H1 (cell line): ENCODE measurements at regions not wholly inside any gene's neighbourhood (a gene's known extent, or its start where the extent isn't known, plus 50 kb on each side); places are given as distances from the start of the nearest gene placed in this dataset.

ENCODE experiments used
- CTCF ChIA-PET: fragments of 300-600 bp; sonication (Branson Sonifier 250); formaldehyde crosslinking; loops from one replicate; lab custom pipeline; 2021; ENCODE audit not compliant: partially characterized antibody; lab: Charles Lee
- POLR2A ChIA-PET: fragments of 300-600 bp; sonication (Branson Sonifier 250); formaldehyde crosslinking; loops from one replicate; lab custom pipeline; 2021; ENCODE audit warnings: inconsistent platforms; ENCODE audit not compliant: partially characterized antibody; lab: Charles Lee
- DNase-seq, 2 experiments: peaks; one replicate each; pipeline versions ENCODE4 v3.0.0 to v3.0.0-alpha.2; 2010 to 2022; ENCODE audit warnings: low spot score in 2 of 2, low read depth in 1 of 2, mixed read lengths in 1 of 2
- FAIRE-seq: peaks from 2 replicates; lab custom pipeline; 2011; peaks lifted over from hg19 to GRCh38; lab: Jason Lieb, UNC
- H2AFZ ChIP-seq: 2 replicates; pipeline ENCODE4 v1.8.1; 2012; ENCODE audit warnings: low read length, inconsistent platforms
- H2AK5ac ChIP-seq: 2 replicates; pipeline ENCODE4 v1.6.1; 2013; ENCODE audit warnings: low read depth, low read length
- H2BK120ac ChIP-seq: replicated peaks from 2 replicates; pipeline ENCODE3; 2013; ENCODE audit warnings: low read depth, low read length, inconsistent platforms
- H2BK12ac ChIP-seq: 2 replicates; pipeline ENCODE4 v1.6.1; 2013; ENCODE audit warnings: low read depth, low read length
- H2BK15ac ChIP-seq: 2 replicates; pipeline ENCODE4 v1.6.1; 2013; ENCODE audit warnings: low read length
- H2BK20ac ChIP-seq: 2 replicates; pipeline ENCODE4 v1.6.1; 2013; ENCODE audit warnings: low read length
- H2BK5ac ChIP-seq: 2 replicates; pipeline ENCODE4 v1.6.1; 2013; ENCODE audit warnings: low read depth, low read length
- H3K14ac ChIP-seq: 2 replicates; pipeline ENCODE4 v1.6.1; 2013; ENCODE audit warnings: inconsistent platforms; ENCODE audit not compliant: insufficient read length
- H3K18ac ChIP-seq: 2 replicates; pipeline ENCODE4 v1.6.1; 2013; ENCODE audit warnings: low read length; ENCODE audit errors: extremely low read depth
- H3K23ac ChIP-seq: 2 replicates; pipeline ENCODE4 v1.6.1; 2013; ENCODE audit warnings: inconsistent platforms; ENCODE audit not compliant: insufficient read length
- H3K23me2 ChIP-seq: 2 replicates; pipeline ENCODE4 v1.6.1; 2013; ENCODE audit warnings: low read depth, low read length
- H3K27ac ChIP-seq: 2 replicates; pipeline ENCODE4 v1.6.1; 2011; ENCODE audit warnings: low read depth, low read length, inconsistent platforms
- H3K27me3 ChIP-seq, 4 experiments: replicated peaks in 1 of 4; 1 replicate in 1 of 4; 2 replicates in 3 of 4; pipeline versions ENCODE4 v1.6.1 to v1.8.1; 2011 to 2013; ENCODE audit warnings: low read length in 3 of 4, mild to moderate bottlenecking in 3 of 4, inconsistent platforms in 2 of 4, mixed read lengths in 2 of 4, moderate library complexity in 1 of 4; ENCODE audit not compliant: control insufficient read depth in 3 of 4, insufficient read depth in 3 of 4; ENCODE audit errors: extremely low read depth in 1 of 4
- H3K36me3 ChIP-seq, 4 experiments: 2 replicates each; pipeline versions ENCODE4 v1.6.1 to v1.8.1; 2011 to 2013; ENCODE audit warnings: mild to moderate bottlenecking in 4 of 4, low read length in 3 of 4, moderate library complexity in 2 of 4, control low read depth in 1 of 4, inconsistent platforms in 1 of 4; ENCODE audit not compliant: insufficient read depth in 4 of 4, control insufficient read depth in 2 of 4
- H3K4ac ChIP-seq: replicated peaks from 2 replicates; pipeline ENCODE3; 2013; ENCODE audit warnings: low read length, low read depth, mixed read lengths, inconsistent platforms; ENCODE audit not compliant: insufficient read length
- H3K4me1 ChIP-seq, 4 experiments: replicated peaks in 1 of 4; 1 replicate in 1 of 4; 2 replicates in 3 of 4; pipeline versions ENCODE4 v1.6.1 to v1.8.1; 2011 to 2013; ENCODE audit warnings: low read length in 3 of 4, inconsistent platforms in 2 of 4, mixed read lengths in 1 of 4; ENCODE audit not compliant: insufficient read depth in 4 of 4, control insufficient read depth in 3 of 4
- H3K4me2 ChIP-seq, 2 experiments: 2 replicates each; pipeline versions ENCODE4 v1.6.1 to v1.8.1; 2011 to 2013; ENCODE audit warnings: low read depth in 2 of 2, low read length in 2 of 2, control low read depth in 1 of 2, inconsistent platforms in 1 of 2, mild to moderate bottlenecking in 1 of 2; ENCODE audit not compliant: insufficient read depth in 1 of 2
- H3K4me3 ChIP-seq, 4 experiments: fragments of 200-600, 300-600 bp in 1 of 4; sonication (generic), shearing (Covaris generic), sonication (Bioruptor Twin) in 1 of 4; 2 replicates each; pipeline versions ENCODE4 v1.5.1 to v1.8.1; 2011 to 2016; ENCODE audit warnings: low read length in 4 of 4, low read depth in 3 of 4, control low read depth in 2 of 4, inconsistent platforms in 2 of 4, mild to moderate bottlenecking in 2 of 4, mixed read lengths in 1 of 4, moderate library complexity in 1 of 4; ENCODE audit not compliant: insufficient read depth in 2 of 4; ENCODE audit errors: extremely low read depth in 1 of 4
- H3K56ac ChIP-seq: replicated peaks from 2 replicates; pipeline ENCODE3; 2013; ENCODE audit warnings: low read depth, mild to moderate bottlenecking, mixed read lengths, low read length, inconsistent platforms; ENCODE audit not compliant: insufficient read length
- H3K79me1 ChIP-seq: 2 replicates; pipeline ENCODE4 v1.6.1; 2013; ENCODE audit warnings: low read depth, low read length, control low read depth
- H3K79me2 ChIP-seq, 2 experiments: 2 replicates each; pipeline versions ENCODE4 v1.6.1 to v1.8.1; 2012 to 2013; ENCODE audit warnings: low read length in 2 of 2, mild to moderate bottlenecking in 2 of 2, inconsistent platforms in 1 of 2; ENCODE audit not compliant: insufficient read depth in 2 of 2, control insufficient read depth in 1 of 2
- H3K9ac ChIP-seq, 4 experiments: replicated peaks in 1 of 4; 1 replicate in 1 of 4; 2 replicates in 3 of 4; pipeline versions ENCODE4 v1.6.1 to v1.8.1; 2011 to 2013; ENCODE audit warnings: low read depth in 3 of 4, low read length in 3 of 4, control low read depth in 2 of 4, mild to moderate bottlenecking in 2 of 4, moderate library complexity in 2 of 4, inconsistent platforms in 1 of 4; ENCODE audit errors: extremely low read depth in 1 of 4
- H3K9me3 ChIP-seq, 2 experiments: 2 replicates each; pipeline versions ENCODE4 v1.6.1 to v1.8.1; 2012 to 2013; ENCODE audit warnings: mild to moderate bottlenecking in 2 of 2, moderate library complexity in 2 of 2, control low read depth in 1 of 2, inconsistent platforms in 1 of 2, low read depth in 1 of 2, low read length in 1 of 2, mixed read lengths in 1 of 2; ENCODE audit not compliant: insufficient read depth in 2 of 2
- H4K20me1 ChIP-seq, 2 experiments: replicated peaks in 1 of 2; 2 replicates each; pipeline versions ENCODE3 to v1.8.1; 2011 to 2013; ENCODE audit warnings: inconsistent platforms in 2 of 2, low read length in 2 of 2, mild to moderate bottlenecking in 1 of 2; ENCODE audit not compliant: insufficient read depth in 2 of 2, control insufficient read depth in 1 of 2
- H4K5ac ChIP-seq: 2 replicates; pipeline ENCODE4 v1.6.1; 2013; ENCODE audit warnings: low read length, low read depth, mixed read lengths, inconsistent platforms; ENCODE audit not compliant: insufficient read length
- H4K8ac ChIP-seq: 2 replicates; pipeline ENCODE4 v1.8.0; 2013; ENCODE audit warnings: mild to moderate bottlenecking, moderate library complexity, low read length, inconsistent platforms; ENCODE audit not compliant: insufficient read depth; ENCODE audit errors: extremely low read depth
- H4K91ac ChIP-seq: replicated peaks from 2 replicates; pipeline ENCODE3; 2013; ENCODE audit warnings: low read length, mixed read lengths, inconsistent platforms; ENCODE audit not compliant: insufficient read length
- BCL11A ChIP-seq, 2 experiments: IDR thresholded peaks; one replicate each; pipeline ENCODE4 v1.6.1; 2011; ENCODE audit warnings: low read depth in 2 of 2, low read length in 2 of 2, mild to moderate bottlenecking in 2 of 2
- CBX5 ChIP-seq: fragments of 300-800, 300-1000 bp; sonication (generic); IDR thresholded peaks from 2 replicates; pipeline ENCODE4 v1.7.1; 2016; ENCODE audit warnings: antibody characterized with exemption, low read length, low read depth
- CTBP2 ChIP-seq: IDR thresholded peaks from 2 replicates; pipeline ENCODE4 v1.7.0; 2011; ENCODE audit warnings: borderline replicate concordance, mild to moderate bottlenecking, moderate library complexity, mixed read lengths, low read length; ENCODE audit not compliant: insufficient read depth, insufficient read length
- EGR1 ChIP-seq: IDR thresholded peaks from 2 replicates; pipeline ENCODE4 v1.6.1; 2011; ENCODE audit warnings: low read depth, low read length, borderline replicate concordance
- HDAC2 ChIP-seq, 2 experiments: fragments of 300-600 bp in 1 of 2; sonication (generic) in 1 of 2; IDR thresholded peaks; 2 replicates each; pipeline ENCODE4 v1.6.1; 2011 to 2012; ENCODE audit warnings: low read depth in 2 of 2, low read length in 2 of 2, mild to moderate bottlenecking in 2 of 2, moderate library complexity in 2 of 2, borderline replicate concordance in 1 of 2, inconsistent platforms in 1 of 2
- KDM5A ChIP-seq: fragments of 200-600 bp; IDR thresholded peaks from 2 replicates; pipeline ENCODE4 v1.7.1; 2012; ENCODE audit warnings: mild to moderate bottlenecking, low read length, inconsistent platforms, mixed read lengths
- NANOG ChIP-seq: IDR thresholded peaks from 2 replicates; pipeline ENCODE4 v1.6.1; 2011; ENCODE audit warnings: low read length, low read depth, mild to moderate bottlenecking, inconsistent platforms; ENCODE audit not compliant: insufficient read depth, poor library complexity, severe bottlenecking
- PHF8 ChIP-seq: fragments of 200-600 bp; sonication (generic); conservative IDR thresholded peaks from 2 replicates; pipeline ENCODE4 v1.7.1; 2012; ENCODE audit warnings: low read depth, mild to moderate bottlenecking, inconsistent platforms, low read length, moderate library complexity
- RXRA ChIP-seq: IDR thresholded peaks from 2 replicates; pipeline ENCODE4 v1.6.1; 2011; ENCODE audit warnings: low read depth, mild to moderate bottlenecking, low read length, moderate library complexity; ENCODE audit not compliant: insufficient read depth
- SRF ChIP-seq: IDR thresholded peaks from 2 replicates; pipeline ENCODE4 v1.6.1; 2011; ENCODE audit warnings: mild to moderate bottlenecking, low read depth, low read length, moderate library complexity
- TEAD4 ChIP-seq: IDR thresholded peaks from 2 replicates; pipeline ENCODE4 v1.6.1; 2012; ENCODE audit warnings: low read depth, low read length, inconsistent platforms, mixed read lengths
- ZNF274 ChIP-seq: IDR thresholded peaks from 2 replicates; pipeline ENCODE4 v1.7.0; 2012; ENCODE audit warnings: low read length, borderline replicate concordance; ENCODE audit errors: extremely low read depth
- WGBS, 2 experiments: shearing (Covaris generic) in 1 of 2; methylation state at CpG; one replicate each; pipeline versions ENCODE4 v1.1.6 to v1.1.7; 2013 to 2015; ENCODE audit warnings: low lambda C conversion rate in 2 of 2, mixed read lengths in 2 of 2, inconsistent platforms in 1 of 2, low coverage in 1 of 2, missing lambda C conversion rate in 1 of 2; ENCODE audit not compliant: insufficient replicate concordance in 2 of 2, insufficient coverage in 1 of 2, insufficient read length in 1 of 2; ENCODE audit errors: extremely low coverage in 1 of 2, missing lambda C conversion rate in 1 of 2; 5-methylcytosine and 5-hydroxymethylcytosine counted together

DNA sequence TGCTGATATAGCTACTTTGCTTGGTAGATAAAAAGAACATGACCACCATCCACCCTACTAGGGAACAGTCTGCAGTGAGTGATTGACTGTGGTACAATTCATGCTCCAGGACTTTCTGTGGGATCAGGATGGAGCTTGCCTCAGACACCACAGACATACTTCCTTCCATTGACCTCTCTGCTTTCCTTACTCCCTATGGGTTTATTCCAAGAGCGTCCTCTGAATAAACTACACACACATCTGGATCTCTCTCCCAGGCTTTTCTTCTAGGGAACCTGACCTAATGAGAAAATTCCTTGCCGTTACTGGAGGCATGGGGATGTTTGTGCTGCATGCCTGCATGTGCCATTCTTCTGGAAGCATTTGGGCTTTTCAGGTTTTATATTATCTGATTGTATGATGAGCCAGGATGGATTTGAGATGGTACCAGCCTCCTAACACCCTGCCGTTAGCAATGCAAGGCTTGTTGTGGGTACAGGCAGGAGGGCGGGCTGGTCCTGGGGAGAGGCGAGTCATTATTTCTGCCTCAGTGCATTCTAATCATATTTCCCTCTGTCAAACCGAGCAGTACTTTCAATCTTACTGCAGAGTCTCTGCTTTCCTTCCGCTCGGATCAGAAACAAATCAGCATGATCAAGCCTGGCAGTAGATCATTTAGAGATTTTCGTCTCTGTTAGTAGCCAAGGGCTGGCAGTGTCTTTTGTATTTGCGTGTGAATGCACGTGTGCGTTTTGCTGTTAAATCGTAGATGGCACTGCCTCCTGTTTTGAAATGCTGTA, 279.2 kb downstream of the PDCD6IP start:
- H4K91ac ChIP-seq, result no peak overlapping the region
- H2AK5ac ChIP-seq, result no peak overlapping the region
- no peaks in the 10 kb centered on the region; a peak in 1 of 8 replicates for H3K36me3 ChIP-seq
- H3K27me3 ChIP-seq, result no peaks in the 10 kb centered on the region
- FAIRE-seq (peak; percentile 19), DNase-seq (no peak)
- H2BK120ac ChIP-seq, result no peak overlapping the region
- no peak overlapping the region for H3K14ac ChIP-seq
- H2BK5ac ChIP-seq, result no peak overlapping the region
- no peak overlapping the region for H3K4ac ChIP-seq
- no peak overlapping the region for H2BK20ac ChIP-seq
- no peaks in the 10 kb centered on the region for H3K79me1 ChIP-seq
- 77% methylated on average over 13 of the region's 13 CpGs; no CpG with 5 or more reads in 1 of the 2 experiments for WGBS, 2 experiments
- no peak overlapping the region for H3K27ac ChIP-seq
- H3K4me3 ChIP-seq, result no peak overlapping the region
- H3K79me2 ChIP-seq, result no peaks in the 10 kb centered on the region
- H3K23ac ChIP-seq, result no peak overlapping the region
- H3K9ac ChIP-seq, result no peak overlapping the region
- H4K8ac ChIP-seq, result no peak overlapping the region
- H2BK12ac ChIP-seq, result no peak overlapping the region
- no peaks in the 10 kb centered on the region for H3K23me2 ChIP-seq
- H3K56ac ChIP-seq, result no peak overlapping the region
- H3K4me2 ChIP-seq, result no peak overlapping the region
- peaks cover 0 to 4% of the 10 kb centered on the region in 2 experiments; a peak in 1 of 4 replicates for H3K9me3 ChIP-seq
- no peak overlapping the region for H3K18ac ChIP-seq
- peaks cover 0 to 13% (median 8%) of the 10 kb centered on the region in 4 experiments; a peak in 4 of 7 replicates for H3K4me1 ChIP-seq
- H4K20me1 ChIP-seq, result no peaks in the 10 kb centered on the region
- H4K5ac ChIP-seq, result no peak overlapping the region
- ChIA-PET POLR2A (no interaction called here), CTCF (interaction anchor here (0.6 to 1.5 kb wide), 4 partner anchors 12 to 194 kb away, joined by 3 to 8 read pairs (median 4); no protein-coding TSS in a partner anchor)
- no peak overlapping the region for H2BK15ac ChIP-seq
- TF ChIP-seq PHF8 (no peak), HDAC2 (IDR thresholded peaks at IDR 0.05; ENCODE audit: borderline replicate concordance in 1 of 2, low read depth in 2 of 2, low read length in 2 of 2) (no peak), EGR1 (no peak), ZNF274 (no peak), CBX5 (no peak), RXRA (no peak), TEAD4 (no peak), BCL11A (IDR thresholded peaks at IDR 0.05; ENCODE audit: low read depth in 2 of 2, low read length in 2 of 2) (no peak), CTBP2 (no peak), SRF (no peak), KDM5A (no peak), NANOG (no peak)
- 0 out of 2 replicates have a peak overlapping the region, but pooled peaks have one; percentile 72 for H2AFZ ChIP-seq
